ENCODE measurements at regions not wholly inside any gene's neighbourhood (a gene's known extent, or its start where the extent isn't known, plus 50 kb on each side); places are given as distances from the start of the nearest gene placed in this dataset.
"Not testable (repeated sequence)": the region's sequence is repeated elsewhere in the genome, so short reads cannot be mapped to it uniquely, and the experiment has no call there.

- TF ChIP-seq CTCF (IDR thresholded peaks at IDR 0.05; ENCODE audit: extremely low read depth, insufficient read depth, missing control alignments), result no peak
- no peak for DNase-seq (ENCODE audit: low spot score)
- in situ Hi-C loops (cut with MboI; ENCODE audit: low pct_unique_long_range_greater_than_20kb, low sequenced_read_pairs, unreplicated experiment), result no loop called here
These were observed 266.8 kb downstream of the TEX29 start for GRCh38 chr13:111587249-111587648.

GRCh38 chr13:111589321-111589720, 268.9 kb downstream of the TEX29 start:
- TF ChIP-seq CTCF (IDR thresholded peaks at IDR 0.05; ENCODE audit: extremely low read depth, insufficient read depth, missing control alignments), result no peak
- in situ Hi-C loops (cut with MboI; ENCODE audit: low pct_unique_long_range_greater_than_20kb, low sequenced_read_pairs, unreplicated experiment), result no loop called here
- DNase-seq (ENCODE audit: low spot score), result no peak

- TF ChIP-seq CTCF (IDR thresholded peaks at IDR 0.05; ENCODE audit: extremely low read depth, insufficient read depth, missing control alignments), result no peak
- in situ Hi-C loops (cut with MboI; ENCODE audit: low pct_unique_long_range_greater_than_20kb, low sequenced_read_pairs, unreplicated experiment), result no loop called here
- DNase-seq (ENCODE audit: low spot score), result no peak
These were observed 269.6 kb downstream of the TEX29 start for GRCh38 chr13:111589992-111590391.

GRCh38 chr13:111590796-111591195, 270.4 kb downstream of the TEX29 start:
- no peak for DNase-seq (ENCODE audit: low spot score)
- no peak for TF ChIP-seq CTCF (IDR thresholded peaks at IDR 0.05; ENCODE audit: extremely low read depth, insufficient read depth, missing control alignments)
- in situ Hi-C loops (cut with MboI; ENCODE audit: low pct_unique_long_range_greater_than_20kb, low sequenced_read_pairs, unreplicated experiment), result no loop called here

GRCh38 chr13:111593490-111593889, 273.0 kb downstream of the TEX29 start:
- DNase-seq (ENCODE audit: low spot score); in situ Hi-C loops (cut with MboI; ENCODE audit: low pct_unique_long_range_greater_than_20kb, low sequenced_read_pairs, unreplicated experiment): not testable (repeated sequence)

- no peak for DNase-seq (ENCODE audit: low spot score)
- TF ChIP-seq CTCF (IDR thresholded peaks at IDR 0.05; ENCODE audit: extremely low read depth, insufficient read depth, missing control alignments), result no peak
- in situ Hi-C loops (cut with MboI; ENCODE audit: low pct_unique_long_range_greater_than_20kb, low sequenced_read_pairs, unreplicated experiment), result no loop called here
These were observed 274.2 kb downstream of the TEX29 start for GRCh38 chr13:111594606-111595005.

GRCh38 chr13:111595276-111595675, 274.8 kb downstream of the TEX29 start:
- in situ Hi-C loops (cut with MboI; ENCODE audit: low pct_unique_long_range_greater_than_20kb, low sequenced_read_pairs, unreplicated experiment), result no loop called here
- DNase-seq (ENCODE audit: low spot score), result no peak
- TF ChIP-seq CTCF (IDR thresholded peaks at IDR 0.05; ENCODE audit: extremely low read depth, insufficient read depth, missing control alignments), result no peak
